ENCODE measurements at regions not wholly inside any gene's neighbourhood (a gene's known extent, or its start where the extent isn't known, plus 50 kb on each side); places are given as distances from the start of the nearest gene placed in this dataset.

- intact Hi-C loops (cut with DNase I), result no loop called here
- WGBS, 2 donors, result 90 to 92% methylated on average over 4 of the region's 4 CpGs
Measured at GRCh38 chr6:4598384-4598995, 177.7 kb upstream of the CDYL start.

DNA sequence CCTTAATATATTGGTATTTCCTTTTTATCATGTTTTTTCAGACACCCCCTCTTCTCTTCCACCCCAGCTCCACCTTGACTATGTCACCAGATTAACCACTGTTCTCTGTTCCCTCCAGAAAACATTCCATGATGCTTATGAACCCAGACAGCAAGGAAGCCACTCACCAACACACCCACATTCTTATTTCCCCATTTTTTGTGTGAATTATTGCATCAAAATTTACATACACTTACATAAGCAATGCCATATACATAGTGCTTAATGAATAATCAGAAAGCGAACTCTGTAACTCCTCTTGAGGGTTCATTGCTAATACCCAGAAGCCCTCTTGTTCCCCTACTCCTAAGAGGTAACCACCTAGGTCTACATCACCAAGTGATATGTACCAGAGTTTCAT is 182.3 kb upstream of the CDYL start:
- 95 to 100% methylated on average over 1 of the region's 1 CpG for WGBS, 2 donors
- intact Hi-C loops (cut with DNase I), result no loop called here
- no peaks in the 10 kb centered on the region for H3K9me3 ChIP-seq
- no peak overlapping the region for H3K4me3 ChIP-seq (replicated peaks in 1 of 3)
- H3K4me1 ChIP-seq, result no peaks in the 10 kb centered on the region
- TF ChIP-seq, protein P1, sequence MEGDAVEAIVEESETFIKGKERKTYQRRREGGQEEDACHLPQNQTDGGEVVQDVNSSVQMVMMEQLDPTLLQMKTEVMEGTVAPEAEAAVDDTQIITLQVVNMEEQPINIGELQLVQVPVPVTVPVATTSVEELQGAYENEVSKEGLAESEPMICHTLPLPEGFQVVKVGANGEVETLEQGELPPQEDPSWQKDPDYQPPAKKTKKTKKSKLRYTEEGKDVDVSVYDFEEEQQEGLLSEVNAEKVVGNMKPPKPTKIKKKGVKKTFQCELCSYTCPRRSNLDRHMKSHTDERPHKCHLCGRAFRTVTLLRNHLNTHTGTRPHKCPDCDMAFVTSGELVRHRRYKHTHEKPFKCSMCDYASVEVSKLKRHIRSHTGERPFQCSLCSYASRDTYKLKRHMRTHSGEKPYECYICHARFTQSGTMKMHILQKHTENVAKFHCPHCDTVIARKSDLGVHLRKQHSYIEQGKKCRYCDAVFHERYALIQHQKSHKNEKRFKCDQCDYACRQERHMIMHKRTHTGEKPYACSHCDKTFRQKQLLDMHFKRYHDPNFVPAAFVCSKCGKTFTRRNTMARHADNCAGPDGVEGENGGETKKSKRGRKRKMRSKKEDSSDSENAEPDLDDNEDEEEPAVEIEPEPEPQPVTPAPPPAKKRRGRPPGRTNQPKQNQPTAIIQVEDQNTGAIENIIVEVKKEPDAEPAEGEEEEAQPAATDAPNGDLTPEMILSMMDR (IDR thresholded peaks at IDR 0.05), result no peak
- TF ChIP-seq POLR2A (IDR thresholded peaks at IDR 0.05), result no peak
- no peaks in the 10 kb centered on the region for H3K27me3 ChIP-seq
- H3K27ac ChIP-seq, result no peak overlapping the region
- no peaks in the 10 kb centered on the region for H3K36me3 ChIP-seq
- DNase-seq, result no peak

More at GRCh38 chr6:4598384-4598995, 177.7 kb upstream of the CDYL start:
- no peak for DNase-seq
- H3K4me1 ChIP-seq, result no peaks in the 10 kb centered on the region
- no peak overlapping the region for H3K27ac ChIP-seq
- H3K36me3 ChIP-seq, result no peaks in the 10 kb centered on the region
- TF ChIP-seq POLR2A (IDR thresholded peaks at IDR 0.05), result no peak
- TF ChIP-seq, protein P1 (IDR thresholded peaks at IDR 0.05), result no peak
- no peak overlapping the region for H3K4me3 ChIP-seq (replicated peaks in 1 of 3)
- no peaks in the 10 kb centered on the region for H3K9me3 ChIP-seq
- H3K27me3 ChIP-seq, result no peaks in the 10 kb centered on the region

DNA sequence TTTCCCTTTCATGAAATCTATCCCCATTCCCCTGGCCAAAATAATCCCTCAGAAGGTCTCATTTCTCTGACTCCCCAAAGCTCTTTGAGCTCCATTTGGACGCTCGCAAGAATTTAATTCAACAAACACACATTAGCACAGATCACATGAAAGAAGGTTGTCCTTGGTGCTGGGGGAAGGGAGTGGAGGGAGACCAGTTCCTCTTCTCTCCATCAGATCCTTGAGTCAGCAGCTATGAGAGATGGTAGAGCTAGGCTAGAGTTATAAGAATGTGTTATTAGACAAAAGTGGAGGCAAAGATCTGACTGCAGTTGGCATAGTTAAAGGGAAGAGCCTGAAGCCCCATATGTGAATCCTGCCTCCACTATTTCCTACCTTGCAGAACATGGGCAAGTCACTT is 184.2 kb upstream of the CDYL start:
- no peaks in the 10 kb centered on the region for H3K36me3 ChIP-seq
- DNase-seq, result no peak
- 92 to 96% methylated on average over 2 of the region's 2 CpGs for WGBS, 2 donors
- TF ChIP-seq, protein P1 (IDR thresholded peaks at IDR 0.05), result no peak
- TF ChIP-seq POLR2A (IDR thresholded peaks at IDR 0.05), result no peak
- H3K4me1 ChIP-seq, result no peaks in the 10 kb centered on the region
- no peaks in the 10 kb centered on the region for H3K9me3 ChIP-seq
- H3K27me3 ChIP-seq, result no peaks in the 10 kb centered on the region
- intact Hi-C loops (cut with DNase I), result no loop called here
- H3K27ac ChIP-seq, result no peak overlapping the region
- H3K4me3 ChIP-seq (replicated peaks in 1 of 3), result no peak overlapping the region

DNA sequence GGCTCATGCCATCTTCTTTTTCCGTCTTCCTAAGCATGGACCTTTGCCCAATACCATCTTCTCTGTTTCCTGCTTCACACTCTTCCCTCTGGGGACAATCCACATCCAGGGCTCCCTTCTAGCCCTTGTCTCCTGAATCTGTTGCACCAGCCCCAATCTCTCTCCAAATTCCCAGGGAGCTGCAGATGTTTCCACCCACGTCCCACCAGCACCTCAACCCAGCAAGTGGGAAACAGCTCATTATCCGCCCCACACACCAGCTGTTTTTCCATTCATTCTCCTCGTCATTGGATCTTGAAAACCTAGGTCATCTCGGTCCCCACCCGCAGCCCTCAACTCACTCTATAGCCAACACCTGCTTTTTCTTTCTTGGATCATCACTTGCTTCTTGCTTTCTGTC is 185.0 kb upstream of the CDYL start:
- TF ChIP-seq POLR2A (IDR thresholded peaks at IDR 0.05), result no peak
- TF ChIP-seq, protein P1 (IDR thresholded peaks at IDR 0.05), result no peak
- intact Hi-C loops (cut with DNase I), result no loop called here
- 96 to 97% methylated on average over 6 of the region's 6 CpGs for WGBS, 2 donors
- no peak overlapping the region for H3K27ac ChIP-seq
- no peaks in the 10 kb centered on the region for H3K36me3 ChIP-seq
- H3K4me3 ChIP-seq (replicated peaks in 1 of 3), result no peak overlapping the region
- peaks cover 0 to 2% of the 10 kb centered on the region in 2 donors for H3K4me1 ChIP-seq
- no peak for DNase-seq
- H3K9me3 ChIP-seq, result no peaks in the 10 kb centered on the region
- H3K27me3 ChIP-seq, result no peaks in the 10 kb centered on the region

GRCh38 chr6:4589295-4589694 is 186.9 kb upstream of the CDYL start:
- Histone ChIP-seq H3K9me3 (no peaks in the 10 kb centered on the region), H3K27ac (no peak overlapping the region), H3K36me3 (no peaks in the 10 kb centered on the region), H3K4me1 (peaks cover 0 to 3% of the 10 kb centered on the region in 2 donors), H3K4me3 (replicated peaks in 1 of 3) (no peak overlapping the region), H3K27me3 (no peaks in the 10 kb centered on the region)
- TF ChIP-seq POLR2A (IDR thresholded peaks at IDR 0.05), result no peak
- TF ChIP-seq, protein P1 (IDR thresholded peaks at IDR 0.05), result no peak
- WGBS, 2 donors, result 75 to 87% methylated on average over 2 of the region's 2 CpGs
- intact Hi-C loops (cut with DNase I), result no loop called here
- no peak for DNase-seq
